A673 (cell line): ENCODE measurements at regions not wholly inside any gene's neighbourhood (a gene's known extent, or its start where the extent isn't known, plus 50 kb on each side); places are given as distances from the start of the nearest gene placed in this dataset.
"Not testable (repeated sequence)": the region's sequence is repeated elsewhere in the genome, so short reads cannot be mapped to it uniquely, and the experiment has no call there.

Source experiments
- BruUV-seq: library from RNA; stranded (reverse); fragments of 400-500 nt; replicated peaks from 2 replicates; lab custom pipeline; 2021; lab: Mats Ljungman, UMichigan
- CTCF ChIA-PET: fragments of 300-600 bp; sonication (Branson Sonifier 250); formaldehyde crosslinking; loops from one replicate; lab custom pipeline; 2022; ENCODE audit warnings: antibody characterized with exemption; lab: Charles Lee
- POLR2A ChIA-PET: fragments of 300-600 bp; sonication (Branson Sonifier 250); formaldehyde crosslinking; loops from one replicate; lab custom pipeline; 2022; ENCODE audit warnings: antibody characterized with exemption; ENCODE audit not compliant: low non-redundant PET; lab: Charles Lee
- DNase-seq: peaks from one replicate; pipeline ENCODE4 v3.0.0-alpha.2; 2015; ENCODE audit warnings: low spot score
- H3K27ac ChIP-seq: fragments of 200-600 bp; sonication (generic); 2 replicates; pipeline ENCODE4 v1.5.1; 2016; ENCODE audit warnings: mixed run types, low read depth, mild to moderate bottlenecking, mixed read lengths, antibody characterized with exemption, low read length; ENCODE audit not compliant: poor library complexity, severe bottlenecking
- H3K27me3 ChIP-seq: fragments of 200-600 bp; sonication (generic); replicated peaks from 2 replicates; pipeline ENCODE4 v1.6.1; 2017; ENCODE audit warnings: mixed run types, low read depth, mild to moderate bottlenecking, mixed read lengths, antibody characterized with exemption, low read length; ENCODE audit not compliant: insufficient read depth, poor library complexity
- H3K36me3 ChIP-seq: fragments of 200-600 bp; sonication (generic); 2 replicates; pipeline ENCODE4 v1.6.1; 2016; ENCODE audit warnings: mixed run types, mild to moderate bottlenecking, mixed read lengths, antibody characterized with exemption, low read length; ENCODE audit not compliant: insufficient read depth, poor library complexity, severe bottlenecking
- H3K4me1 ChIP-seq: fragments of 200-600 bp; sonication (generic); 2 replicates; pipeline ENCODE4 v1.6.1; 2017; ENCODE audit warnings: mixed run types, mild to moderate bottlenecking, mixed read lengths, antibody characterized with exemption, low read length; ENCODE audit not compliant: insufficient read depth, poor library complexity, severe bottlenecking
- H3K4me3 ChIP-seq: fragments of 200-600 bp; sonication (generic); 2 replicates; pipeline ENCODE4 v1.5.1; 2016; ENCODE audit warnings: low read depth, mixed run types, mild to moderate bottlenecking, mixed read lengths, low read length; ENCODE audit not compliant: poor library complexity, severe bottlenecking
- H3K9me3 ChIP-seq: fragments of 200-600 bp; sonication (generic); 2 replicates; pipeline ENCODE4 v1.6.1; 2016; ENCODE audit warnings: mixed run types, low read depth, mild to moderate bottlenecking, mixed read lengths, antibody characterized with exemption, low read length; ENCODE audit not compliant: poor library complexity, severe bottlenecking
- EZH2 ChIP-seq: fragments of 200-600 bp; sonication (generic); IDR thresholded peaks from 2 replicates; pipeline ENCODE4 v1.6.1; 2017; ENCODE audit warnings: borderline replicate concordance, low read depth, mild to moderate bottlenecking, mixed read lengths, antibody characterized with exemption, low read length; ENCODE audit not compliant: poor library complexity, severe bottlenecking
- intact Hi-C: fragments of 100-400 bp; cut with micrococcal nuclease; formaldehyde crosslinking; loops from one replicate; pipeline ENCODE4 v1.10.0; 2022; ENCODE audit not compliant: unreplicated experiment
- TF ChIP-seq, protein P1 (sequence below): fragments of 300-800, 200-600 bp; sonication (generic); conservative IDR thresholded peaks from 2 replicates; pipeline ENCODE4 v1.5.1; 2017; ENCODE audit warnings: low read depth, mild to moderate bottlenecking, antibody characterized with exemption, low read length, moderate library complexity, mixed read lengths

DNA sequence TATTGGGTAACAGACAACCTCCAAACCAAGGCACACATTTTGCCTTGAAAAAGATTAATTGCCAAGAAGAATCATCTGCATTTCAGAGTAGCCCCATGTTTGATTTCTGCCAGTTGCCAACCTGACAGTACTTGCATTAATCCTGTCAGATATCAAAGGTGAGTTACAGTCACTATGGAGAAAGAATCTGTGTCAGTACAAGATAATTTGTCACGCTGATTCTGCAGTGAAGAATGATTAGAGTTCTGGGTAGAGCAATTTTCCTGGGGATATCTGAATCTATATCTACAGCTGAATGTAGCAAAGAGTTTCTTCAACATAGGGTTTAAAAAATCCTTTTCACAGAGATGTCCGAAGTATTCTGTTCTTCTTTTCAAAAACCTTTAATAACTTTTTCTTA lies 150.7 kb downstream of the AKAP11 start:
- Histone ChIP-seq H3K9me3 (no peaks in the 10 kb centered on the region), H3K27me3 (no peaks in the 10 kb centered on the region), H3K36me3 (no peaks in the 10 kb centered on the region), H3K4me3 (no peak overlapping the region), H3K27ac (no peak overlapping the region), H3K4me1 (no peaks in the 10 kb centered on the region)
- no TSS peak for BruUV-seq
- ChIA-PET POLR2A (no interaction called here), CTCF (no interaction called here)
- TF ChIP-seq, protein P1, sequence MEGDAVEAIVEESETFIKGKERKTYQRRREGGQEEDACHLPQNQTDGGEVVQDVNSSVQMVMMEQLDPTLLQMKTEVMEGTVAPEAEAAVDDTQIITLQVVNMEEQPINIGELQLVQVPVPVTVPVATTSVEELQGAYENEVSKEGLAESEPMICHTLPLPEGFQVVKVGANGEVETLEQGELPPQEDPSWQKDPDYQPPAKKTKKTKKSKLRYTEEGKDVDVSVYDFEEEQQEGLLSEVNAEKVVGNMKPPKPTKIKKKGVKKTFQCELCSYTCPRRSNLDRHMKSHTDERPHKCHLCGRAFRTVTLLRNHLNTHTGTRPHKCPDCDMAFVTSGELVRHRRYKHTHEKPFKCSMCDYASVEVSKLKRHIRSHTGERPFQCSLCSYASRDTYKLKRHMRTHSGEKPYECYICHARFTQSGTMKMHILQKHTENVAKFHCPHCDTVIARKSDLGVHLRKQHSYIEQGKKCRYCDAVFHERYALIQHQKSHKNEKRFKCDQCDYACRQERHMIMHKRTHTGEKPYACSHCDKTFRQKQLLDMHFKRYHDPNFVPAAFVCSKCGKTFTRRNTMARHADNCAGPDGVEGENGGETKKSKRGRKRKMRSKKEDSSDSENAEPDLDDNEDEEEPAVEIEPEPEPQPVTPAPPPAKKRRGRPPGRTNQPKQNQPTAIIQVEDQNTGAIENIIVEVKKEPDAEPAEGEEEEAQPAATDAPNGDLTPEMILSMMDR = no peak
- no peak for TF ChIP-seq EZH2
- intact Hi-C loops = no loop called here
- no peak for DNase-seq

DNA sequence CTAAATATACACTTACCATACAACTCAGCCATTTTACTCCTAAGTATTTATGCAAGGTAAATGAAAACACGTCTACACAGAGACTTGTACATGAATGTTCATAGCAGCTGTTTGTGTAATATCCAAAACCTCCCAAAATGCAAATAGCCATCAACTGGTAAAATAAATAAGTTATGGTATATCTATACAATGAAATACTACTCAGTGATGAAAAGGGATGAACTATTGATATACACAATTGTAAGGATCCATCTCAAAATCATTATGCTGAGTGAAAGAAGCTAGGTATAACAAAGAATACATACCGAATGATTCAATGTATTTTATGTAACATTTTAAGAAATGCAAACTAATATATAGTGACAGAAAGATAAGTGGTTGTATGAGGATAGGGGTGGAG lies 149.8 kb upstream of the TNFSF11 start:
- no peaks in the 10 kb centered on the region for H3K9me3 ChIP-seq
- H3K27ac ChIP-seq = no peak overlapping the region
- H3K4me3 ChIP-seq = no peak overlapping the region
- H3K27me3 ChIP-seq = no peaks in the 10 kb centered on the region
- ChIA-PET POLR2A (no interaction called here), CTCF (no interaction called here)
- TF ChIP-seq, protein P1 = no peak
- TF ChIP-seq EZH2 = no peak
- no TSS peak for BruUV-seq
- intact Hi-C loops = no loop called here
- DNase-seq = no peak
- no peaks in the 10 kb centered on the region for H3K4me1 ChIP-seq
- H3K36me3 ChIP-seq = no peaks in the 10 kb centered on the region

DNA sequence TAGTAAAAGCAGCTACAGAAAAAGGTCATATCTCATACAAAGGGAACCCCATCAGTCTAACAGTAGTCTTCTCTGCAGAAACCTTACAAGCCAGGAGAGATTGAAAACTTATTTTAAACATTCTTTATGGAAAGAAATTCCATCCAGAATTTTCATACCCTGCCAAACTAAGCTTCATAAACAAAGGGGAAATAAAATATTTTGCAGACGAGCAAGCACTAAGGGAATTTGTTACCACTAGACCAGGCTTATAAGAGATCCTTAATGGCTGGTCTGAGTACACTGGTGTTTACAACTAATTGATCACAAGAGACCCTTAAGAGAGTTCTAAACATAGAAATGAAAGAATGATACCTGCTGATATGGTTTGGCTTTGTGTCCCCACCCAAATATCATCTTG lies 128.6 kb upstream of the TNFSF11 start:
- no peaks in the 10 kb centered on the region for H3K27me3 ChIP-seq
- no peak for TF ChIP-seq EZH2
- TF ChIP-seq, protein P1 = no peak
- ChIA-PET POLR2A (no interaction called here), CTCF (no interaction called here)
- intact Hi-C loops = no loop called here
- no TSS peak for BruUV-seq
- no peak for DNase-seq
- no peak overlapping the region for H3K4me3 ChIP-seq
- H3K27ac ChIP-seq = no peak overlapping the region
- H3K9me3 ChIP-seq = peaks cover 27% of the 10 kb centered on the region
- H3K36me3 ChIP-seq = no peaks in the 10 kb centered on the region
- no peaks in the 10 kb centered on the region for H3K4me1 ChIP-seq

DNA sequence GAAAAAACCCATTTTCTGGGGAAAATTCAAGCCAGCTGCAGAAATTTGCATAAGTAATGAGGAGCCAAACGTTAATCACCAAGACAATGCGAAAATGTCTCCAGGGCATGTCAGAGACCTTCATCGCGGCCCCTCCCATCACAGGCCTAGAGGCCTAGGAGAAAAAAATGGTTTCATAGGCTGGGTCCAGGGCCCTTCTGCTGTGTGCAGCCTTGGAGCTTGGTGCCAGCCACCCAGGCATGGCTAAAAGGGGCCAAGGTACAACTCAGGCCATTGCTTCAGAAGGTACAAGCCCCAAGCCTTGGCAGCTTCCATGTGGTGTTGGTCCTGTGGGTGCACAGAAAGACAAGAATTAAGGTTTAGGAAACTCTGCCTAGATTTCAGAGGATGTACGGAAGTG lies 127.4 kb upstream of the TNFSF11 start:
- H3K4me3 ChIP-seq, H3K27me3 ChIP-seq, BruUV-seq, POLR2A ChIA-PET, intact Hi-C loops, H3K36me3 ChIP-seq, CTCF ChIA-PET, DNase-seq, H3K4me1 ChIP-seq, H3K27ac ChIP-seq: not testable (repeated sequence)
- H3K9me3 ChIP-seq = peaks cover 27% of the 10 kb centered on the region
